IMR-90 (cell line): ENCODE measurements at regions not wholly inside any gene's neighbourhood (a gene's known extent, or its start where the extent isn't known, plus 50 kb on each side); places are given as distances from the start of the nearest gene placed in this dataset.

Experiments used
- ATAC-seq: fragments of 200-7000 bp; cut with Tn5 transposase; 2 replicates; pipeline ENCODE4 v1.9.1; 2020; ENCODE audit warnings: low read depth, mild to moderate bottlenecking, moderate library complexity
- BruUV-seq: library from RNA; stranded (reverse); fragments of 400-500 nt; replicated peaks from 2 replicates; lab custom pipeline; 2021; lab: Mats Ljungman, UMichigan
- CTCF ChIA-PET: fragments of 300-600 bp; formaldehyde crosslinking; extraction: SDS; loops from one replicate; lab custom pipeline; 2021; ENCODE audit warnings: antibody characterized with exemption; lab: Yijun Ruan, JAX
- POLR2A ChIA-PET: fragments of 300-600 bp; sonication (Branson Sonifier 250); formaldehyde crosslinking; loops from one replicate; lab custom pipeline; 2022; ENCODE audit warnings: antibody characterized with exemption; ENCODE audit not compliant: unreplicated experiment; lab: Charles Lee
- DNase-seq: peaks from one replicate; pipeline ENCODE4 v3.0.0; 2013
- H2AFZ ChIP-seq: replicated peaks from 2 replicates; pipeline ENCODE3; 2013; ENCODE audit warnings: low read length, mild to moderate bottlenecking; ENCODE audit not compliant: poor library complexity
- H2AK5ac ChIP-seq: 2 replicates; pipeline ENCODE4 v1.6.1; 2013; ENCODE audit warnings: low read depth, low read length, inconsistent platforms
- H2AK9ac ChIP-seq: replicated peaks from 2 replicates; pipeline ENCODE3; 2013; ENCODE audit warnings: mild to moderate bottlenecking, low read depth, low read length, moderate library complexity; ENCODE audit not compliant: poor library complexity
- H2BK120ac ChIP-seq: 2 replicates; pipeline ENCODE4 v1.6.1; 2013; ENCODE audit warnings: low read depth, low read length, inconsistent platforms
- H2BK15ac ChIP-seq: 3 replicates; pipeline ENCODE4 v1.6.1; 2013; ENCODE audit warnings: low read depth, low read length, inconsistent platforms
- H2BK20ac ChIP-seq: 2 replicates; pipeline ENCODE4 v1.6.1; 2013; ENCODE audit warnings: low read depth, mild to moderate bottlenecking, inconsistent platforms, low read length, moderate library complexity
- H2BK5ac ChIP-seq: 2 replicates; pipeline ENCODE4 v1.6.1; 2013; ENCODE audit warnings: mild to moderate bottlenecking, low read depth, low read length, inconsistent platforms; ENCODE audit not compliant: poor library complexity, severe bottlenecking
- H3K14ac ChIP-seq: replicated peaks from 2 replicates; pipeline ENCODE4 v1.6.1; 2013; ENCODE audit warnings: low read depth, low read length, inconsistent platforms
- H3K18ac ChIP-seq: 2 replicates; pipeline ENCODE4 v1.6.1; 2013; ENCODE audit warnings: low read depth, low read length, control low read depth
- H3K23ac ChIP-seq: 2 replicates; pipeline ENCODE4 v1.6.1; 2013; ENCODE audit warnings: low read depth, low read length, inconsistent platforms
- H3K27ac ChIP-seq: 2 replicates; pipeline ENCODE4 v1.5.1; 2013; ENCODE audit warnings: mild to moderate bottlenecking, control low read depth, low read length; ENCODE audit not compliant: insufficient read depth
- H3K27me3 ChIP-seq: 2 replicates; pipeline ENCODE4 v1.6.1; 2013; ENCODE audit warnings: low read length; ENCODE audit not compliant: control insufficient read depth, insufficient read depth
- H3K36me3 ChIP-seq: 2 replicates; pipeline ENCODE4 v1.6.1; 2013; ENCODE audit warnings: low read length, mixed read lengths; ENCODE audit not compliant: control insufficient read depth, insufficient read depth
- H3K4ac ChIP-seq: 2 replicates; pipeline ENCODE4 v1.6.1; 2013; ENCODE audit warnings: low read depth, low read length, inconsistent platforms
- H3K4me1 ChIP-seq: 2 replicates; pipeline ENCODE4 v1.6.1; 2013; ENCODE audit warnings: low read length, mixed read lengths; ENCODE audit not compliant: control insufficient read depth, insufficient read depth
- H3K4me2 ChIP-seq: 2 replicates; pipeline ENCODE4 v1.6.1; 2013; ENCODE audit warnings: low read depth, mild to moderate bottlenecking, control low read depth, low read length, moderate library complexity
- H3K4me3 ChIP-seq: 2 replicates; pipeline ENCODE4 v1.5.1; 2013; ENCODE audit warnings: low read depth, mild to moderate bottlenecking, control low read depth, low read length, moderate library complexity; ENCODE audit not compliant: insufficient read depth
- H3K56ac ChIP-seq: 2 replicates; pipeline ENCODE4 v1.6.1; 2013; ENCODE audit warnings: low read length, inconsistent platforms; ENCODE audit not compliant: insufficient read depth; ENCODE audit errors: extremely low read depth
- H3K79me1 ChIP-seq, 2 experiments: 2 replicates each; pipeline ENCODE4 v1.6.1; 2013; ENCODE audit warnings: low read length in 2 of 2, inconsistent platforms in 1 of 2, low read depth in 1 of 2
- H3K9ac ChIP-seq: 2 replicates; pipeline ENCODE4 v1.6.1; 2013; ENCODE audit warnings: low read depth, low read length, control low read depth
- H3K9me1 ChIP-seq: 2 replicates; pipeline ENCODE4 v1.6.1; 2013; ENCODE audit warnings: low read length, inconsistent platforms; ENCODE audit not compliant: insufficient read depth
- H3K9me3 ChIP-seq: 2 replicates; pipeline ENCODE4 v1.6.1; 2013; ENCODE audit warnings: low read length; ENCODE audit not compliant: control insufficient read depth, insufficient read depth
- H4K20me1 ChIP-seq: 2 replicates; pipeline ENCODE4 v1.6.1; 2013; ENCODE audit warnings: low read length, inconsistent platforms; ENCODE audit not compliant: insufficient read depth
- H4K5ac ChIP-seq: 2 replicates; pipeline ENCODE4 v1.6.1; 2013; ENCODE audit warnings: mild to moderate bottlenecking, low read depth, low read length, control low read depth
- H4K8ac ChIP-seq, 2 experiments: 2 replicates each; pipeline ENCODE4 v1.6.1; 2013; ENCODE audit warnings: low read depth in 2 of 2, low read length in 2 of 2, control low read depth in 1 of 2, inconsistent platforms in 1 of 2
- H4K91ac ChIP-seq: 2 replicates; pipeline ENCODE4 v1.6.1; 2013; ENCODE audit warnings: low read depth, low read length, inconsistent platforms; ENCODE audit not compliant: insufficient read depth
- BHLHE40 ChIP-seq: fragments of 150-350 bp; IDR thresholded peaks from 2 replicates; pipeline ENCODE4 v1.6.1; 2016; ENCODE audit warnings: mild to moderate bottlenecking, low read depth, low read length
- CEBPB ChIP-seq: IDR thresholded peaks from 2 replicates; pipeline ENCODE4 v1.6.1; 2012; ENCODE audit warnings: low read depth, low read length, improper control_type of control experiment
- CHD1 ChIP-seq: IDR thresholded peaks from 2 replicates; pipeline ENCODE4 v1.6.1; 2012; ENCODE audit warnings: low read depth, low read length, improper control_type of control experiment
- CTCF ChIP-seq: conservative IDR thresholded peaks from 2 replicates; pipeline ENCODE4 v1.5.1; 2012; ENCODE audit warnings: mild to moderate bottlenecking, low read depth, low read length, improper control_type of control experiment
- ELK1 ChIP-seq: fragments of 150-350 bp; IDR thresholded peaks from 2 replicates; pipeline ENCODE4 v1.6.1; 2016; ENCODE audit warnings: low read depth, mild to moderate bottlenecking, low read length, moderate library complexity, borderline replicate concordance
- FOS ChIP-seq: fragments of 150-350 bp; IDR thresholded peaks from 2 replicates; pipeline ENCODE4 v1.6.1; 2016; ENCODE audit warnings: low read depth, low read length
- MAFK ChIP-seq: IDR thresholded peaks from 2 replicates; pipeline ENCODE4 v1.6.1; 2012; ENCODE audit warnings: low read depth, low read length, improper control_type of control experiment
- MAZ ChIP-seq: IDR thresholded peaks from 2 replicates; pipeline ENCODE4 v1.6.1; 2012; ENCODE audit warnings: low read depth, mild to moderate bottlenecking, low read length, improper control_type of control experiment, moderate library complexity, borderline replicate concordance
- MXI1 ChIP-seq: IDR thresholded peaks from 2 replicates; pipeline ENCODE4 v1.6.1; 2012; ENCODE audit warnings: low read depth, mild to moderate bottlenecking, low read length, moderate library complexity, borderline replicate concordance
- NFE2L2 ChIP-seq: fragments of 150-350 bp; IDR thresholded peaks from 2 replicates; pipeline ENCODE4 v1.6.1; 2016; ENCODE audit warnings: low read depth, mild to moderate bottlenecking, low read length
- POLR2A ChIP-seq: IDR thresholded peaks from 2 replicates; pipeline ENCODE4 v1.6.1; 2012; ENCODE audit warnings: mild to moderate bottlenecking, low read depth, low read length
- RAD21 ChIP-seq: IDR thresholded peaks from 2 replicates; pipeline ENCODE4 v1.6.1; 2012; ENCODE audit warnings: low read length, improper control_type of control experiment
- RCOR1 ChIP-seq: IDR thresholded peaks from 2 replicates; pipeline ENCODE4 v1.6.1; 2012; ENCODE audit warnings: mild to moderate bottlenecking, low read length, improper control_type of control experiment; ENCODE audit not compliant: insufficient replicate concordance
- RFX5 ChIP-seq: IDR thresholded peaks from 2 replicates; pipeline ENCODE4 v1.8.0; 2012; ENCODE audit warnings: low read depth, mild to moderate bottlenecking, low read length, moderate library complexity
- SMC3 ChIP-seq: fragments of 150-350 bp; IDR thresholded peaks from 2 replicates; pipeline ENCODE4 v1.6.1; 2016; ENCODE audit warnings: low read depth, mild to moderate bottlenecking, antibody characterized with exemption, low read length, moderate library complexity
- USF2 ChIP-seq: fragments of 150-350 bp; IDR thresholded peaks from 2 replicates; pipeline ENCODE4 v1.6.1; 2017; ENCODE audit warnings: mild to moderate bottlenecking, antibody characterized with exemption, low read length, low read depth
- dilution Hi-C: fragments of 300-500 bp; cut with HindIII; formaldehyde crosslinking; loops from one replicate; pipeline ENCODE4 v1.14.3; 2018; ENCODE audit warnings: low sequenced_read_pairs; ENCODE audit not compliant: unreplicated experiment
- in situ Hi-C: fragments of 300-500 bp; cut with MboI; formaldehyde crosslinking; loops from 3 replicates; pipeline ENCODE4 v1.14.3; 2019; ENCODE audit warnings: low sequenced_read_pairs, inconsistent platforms, mixed read lengths
- intact Hi-C: fragments of 100-400 bp; cut with micrococcal nuclease; formaldehyde crosslinking; loops from 2 replicates; pipeline ENCODE4 v1.10.0; 2022

- H3K9me1 ChIP-seq: no peaks in the 10 kb centered on the region
- no peak for ATAC-seq
- no TSS peak for BruUV-seq
- CTCF ChIA-PET: interaction anchor here (0.6 kb wide), 1 partner anchor 51 kb away, joined by 5 read pairs; no protein-coding TSS in a partner anchor
- no peaks in the 10 kb centered on the region; a peak in 1 of 4 replicates for H3K79me1 ChIP-seq
- H3K4me3 ChIP-seq: no peak overlapping the region
- POLR2A ChIA-PET: no interaction called here
- no peak overlapping the region for H3K9ac ChIP-seq
- H4K91ac ChIP-seq: no peak overlapping the region
- H4K20me1 ChIP-seq: no peaks in the 10 kb centered on the region
- no peak overlapping the region for H2BK5ac ChIP-seq
- intact Hi-C loops (loop anchor here (5.0 kb wide), 1 partner anchor 63 kb away; no protein-coding TSS in a partner anchor), in situ Hi-C loops (no loop called here), dilution Hi-C loops (no loop called here)
- no peaks in the 10 kb centered on the region for H3K4me1 ChIP-seq
- H3K23ac ChIP-seq: no peak overlapping the region
- H2BK120ac ChIP-seq: no peak overlapping the region
- H3K9me3 ChIP-seq: no peaks in the 10 kb centered on the region
- no peak overlapping the region for H3K14ac ChIP-seq
- TF ChIP-seq RFX5 (no peak), RAD21 (no peak), CHD1 (no peak), POLR2A (no peak), SMC3 (no peak), NFE2L2 (no peak), BHLHE40 (no peak), USF2 (no peak), MXI1 (no peak), MAFK (no peak), RCOR1 (no peak), ELK1 (no peak), FOS (no peak), CTCF (no peak), MAZ (no peak), CEBPB (no peak)
- H3K4me2 ChIP-seq: no peak overlapping the region
- no peaks in the 10 kb centered on the region for H3K27me3 ChIP-seq
- H3K56ac ChIP-seq: no peak overlapping the region
- H3K4ac ChIP-seq: no peak overlapping the region
- no peak overlapping the region for H2AFZ ChIP-seq
- H2BK20ac ChIP-seq: no peak overlapping the region
- no peak overlapping the region for H2AK9ac ChIP-seq
- H2BK15ac ChIP-seq: no peak overlapping the region
- no peak overlapping the region for H2AK5ac ChIP-seq
- no peak overlapping the region for H4K8ac ChIP-seq
- H3K27ac ChIP-seq: no peak overlapping the region
- H3K36me3 ChIP-seq: no peaks in the 10 kb centered on the region
- no peak overlapping the region for H3K18ac ChIP-seq
- DNase-seq: no peak
- no peak overlapping the region for H4K5ac ChIP-seq
These were observed 289.8 kb downstream of the PCDH7 start for GRCh38 chr4:31009926-31010325.
